ENCODE measurements at regions not wholly inside any gene's neighbourhood (a gene's known extent, or its start where the extent isn't known, plus 50 kb on each side); places are given as distances from the start of the nearest gene placed in this dataset.

- no peak for TF ChIP-seq CTCF (IDR thresholded peaks at IDR 0.05)
- no peak for TF ChIP-seq POLR2AphosphoS5 (IDR thresholded peaks at IDR 0.05)
Observed at GRCh38 chr6:71446470-71446869, 157.9 kb downstream of the OGFRL1 start.
